ENCODE measurements at regions not wholly inside any gene's neighbourhood (a gene's known extent, or its start where the extent isn't known, plus 50 kb on each side); places are given as distances from the start of the nearest gene placed in this dataset.

GRCh38 chr2:120546865-120547390 is 188.7 kb upstream of the GLI2 start:
- Histone ChIP-seq H3K4me2 (ENCODE audit: control insufficient read depth, insufficient read depth) (no peak overlapping the region), H3K9ac (ENCODE audit: control insufficient read depth, insufficient read depth, low read length) (no peak overlapping the region), H3K36me3 (ENCODE audit: control insufficient read depth in 2 of 2, insufficient read depth in 2 of 2, low read length in 1 of 2) (no peaks in the 10 kb centered on the region), H3K27ac (ENCODE audit: control insufficient read depth, insufficient read depth) (no peak overlapping the region), H3K79me2 (ENCODE audit: control insufficient read depth, insufficient read depth, low read length) (no peaks in the 10 kb centered on the region), H3K9me3 (replicated peaks; ENCODE audit: control insufficient read depth, insufficient read depth, low read length) (no peaks in the 10 kb centered on the region), H2AFZ (ENCODE audit: control insufficient read depth, low read depth, low read length) (no peak overlapping the region), H3K27me3 (replicated peaks in 1 of 2; ENCODE audit: control insufficient read depth in 2 of 2, insufficient read depth in 2 of 2, low read length in 1 of 2) (peaks cover 0 to 7% of the 10 kb centered on the region in 2 experiments; a peak in 2 of 4 replicates), H4K20me1 (ENCODE audit: control insufficient read depth, insufficient read depth) (no peaks in the 10 kb centered on the region), H3K4me1 (ENCODE audit: control insufficient read depth, insufficient read depth, low read length) (no peaks in the 10 kb centered on the region), H3K4me3 (no peak overlapping the region)
- ChIA-PET POLR2A (interaction anchor here (0.6 kb wide), 1 partner anchor 315 kb away, joined by 4 read pairs; no protein-coding TSS in a partner anchor), RAD21 (ENCODE audit: unreplicated experiment) (no interaction called here), CTCF (interaction anchor here (0.6 kb wide), 1 partner anchor 297 kb away, joined by 3 read pairs; no protein-coding TSS in a partner anchor), SMC1A (ENCODE audit: uncharacterized antibody, unreplicated experiment) (no interaction called here)
- no TSS peak for BruUV-seq (replicated peaks)
- in situ Hi-C loops (cut with MboI) (no loop called here), intact Hi-C loops (cut with micrococcal nuclease; ENCODE audit: unreplicated experiment) (no loop called here)
- ATAC-seq (no peak), FAIRE-seq (no peak), DNase-seq (ENCODE audit: low read depth, low spot score) (no peak)
- TF ChIP-seq NFXL1 (IDR thresholded peaks at IDR 0.05; ENCODE audit: borderline replicate concordance) (no peak), PML (IDR thresholded peaks at IDR 0.05; ENCODE audit: low read length) (no peak), POLR2A (IDR thresholded peaks at IDR 0.05; ENCODE audit: low read depth, low read length) (no peak), ATF2 (IDR thresholded peaks at IDR 0.05; ENCODE audit: low read length) (no peak), CBX5 (IDR thresholded peaks at IDR 0.05; ENCODE audit: low read depth) (no peak), SUPT20H (IDR thresholded peaks at IDR 0.05; ENCODE audit: borderline replicate concordance, control insufficient read depth, low read depth, low read length) (no peak)
- 17% methylated on average over 7 of the region's 7 CpGs for WGBS (ENCODE audit: insufficient coverage, insufficient replicate concordance, low lambda C conversion rate, missing lambda C conversion rate)

- H3K9me3 ChIP-seq (replicated peaks; ENCODE audit: control insufficient read depth, insufficient read depth, low read length), result no peaks in the 10 kb centered on the region
- H3K9ac ChIP-seq (ENCODE audit: control insufficient read depth, insufficient read depth, low read length), result no peak overlapping the region
- in situ Hi-C loops (cut with MboI) (no loop called here), intact Hi-C loops (cut with micrococcal nuclease; ENCODE audit: unreplicated experiment) (no loop called here)
- no peak for ATAC-seq
- no peak overlapping the region for H2AFZ ChIP-seq (ENCODE audit: control insufficient read depth, low read depth, low read length)
- H3K27ac ChIP-seq (ENCODE audit: control insufficient read depth, insufficient read depth), result no peak overlapping the region
- no peak for TF ChIP-seq ETV6 (conservative IDR thresholded peaks at IDR 0.05 in 1 of 2, IDR thresholded peaks at IDR 0.05 in 1 of 2; ENCODE audit: borderline replicate concordance in 1 of 2, low read depth in 1 of 2)
- no peak for TF ChIP-seq EGR1 (IDR thresholded peaks at IDR 0.05; ENCODE audit: borderline replicate concordance in 1 of 2, low read depth in 2 of 2, low read length in 2 of 2)
- no TSS peak for BruUV-seq (replicated peaks)
- POLR2A ChIA-PET, result no interaction called here
- RAD21 ChIA-PET (ENCODE audit: unreplicated experiment), result no interaction called here
- no peak for DNase-seq (ENCODE audit: low read depth, low spot score)
- 38% methylated on average over 1 of the region's 1 CpG for WGBS (ENCODE audit: insufficient coverage, insufficient replicate concordance, low lambda C conversion rate, missing lambda C conversion rate)
- SMC1A ChIA-PET (ENCODE audit: uncharacterized antibody, unreplicated experiment), result no interaction called here
- no peaks in the 10 kb centered on the region for H4K20me1 ChIP-seq (ENCODE audit: control insufficient read depth, insufficient read depth)
- CTCF ChIA-PET, result no interaction called here
- H3K79me2 ChIP-seq (ENCODE audit: control insufficient read depth, insufficient read depth, low read length), result no peaks in the 10 kb centered on the region
- H3K4me1 ChIP-seq (ENCODE audit: control insufficient read depth, insufficient read depth, low read length), result no peaks in the 10 kb centered on the region
- H3K27me3 ChIP-seq (replicated peaks in 1 of 2; ENCODE audit: control insufficient read depth in 2 of 2, insufficient read depth in 2 of 2, low read length in 1 of 2), result peaks cover 0 to 7% of the 10 kb centered on the region in 2 experiments; a peak in 2 of 4 replicates
- H3K4me3 ChIP-seq, result no peak overlapping the region
- no peaks in the 10 kb centered on the region for H3K36me3 ChIP-seq (ENCODE audit: control insufficient read depth in 2 of 2, insufficient read depth in 2 of 2, low read length in 1 of 2)
- H3K4me2 ChIP-seq (ENCODE audit: control insufficient read depth, insufficient read depth), result no peak overlapping the region
- FAIRE-seq, result no peak
Observed at GRCh38 chr2:120547662-120548061, 188.0 kb upstream of the GLI2 start.

Measured in GM12878 (cell line).